HEK293 (cell line): ENCODE measurements at regions not wholly inside any gene's neighbourhood (a gene's known extent, or its start where the extent isn't known, plus 50 kb on each side); places are given as distances from the start of the nearest gene placed in this dataset.

Source experiments
- CTCF ChIA-PET: fragments of 350-600 bp; formaldehyde crosslinking; extraction: SDS; loops from one replicate; lab custom pipeline; 2021; ENCODE audit warnings: antibody characterized with exemption; lab: Yijun Ruan, JAX
- POLR2A ChIA-PET: fragments of 300-600 bp; formaldehyde crosslinking; extraction: SDS; loops from one replicate; lab custom pipeline; 2020; ENCODE audit warnings: antibody characterized with exemption, inconsistent platforms; lab: Yijun Ruan, JAX
- H3K27ac ChIP-seq: fragments of 200-500 bp; sonication (Bioruptor generic); 2 replicates; pipeline ENCODE4 v1.5.1; 2014; ENCODE audit warnings: low read depth, low read length, control low read depth, inconsistent platforms; ENCODE audit errors: extremely low read depth
- H3K36me3 ChIP-seq, 2 experiments: fragments of 200-500 bp in 1 of 2; sonication (Bioruptor generic) in 1 of 2; 1 replicate in 1 of 2; 2 replicates in 1 of 2; pipeline ENCODE4 v1.5.1; 2014 to 2017; ENCODE audit warnings: inconsistent platforms in 2 of 2, low read length in 2 of 2; ENCODE audit not compliant: control insufficient read depth in 2 of 2, insufficient read depth in 1 of 2
- H3K4me1 ChIP-seq: fragments of 200-500 bp; sonication (Bioruptor generic); 2 replicates; pipeline ENCODE4 v1.5.1; 2014; ENCODE audit warnings: mild to moderate bottlenecking, low read length, inconsistent platforms; ENCODE audit not compliant: control insufficient read depth, insufficient read depth
- H3K4me3 ChIP-seq: 2 replicates; pipeline ENCODE4 v1.5.1; 2011; ENCODE audit warnings: low read depth, mild to moderate bottlenecking, control low read depth, low read length, moderate library complexity
- H3K9me3 ChIP-seq: fragments of 200-500 bp; sonication (Bioruptor generic); 2 replicates; pipeline ENCODE4 v1.5.1; 2014; ENCODE audit warnings: low read depth, low read length, inconsistent platforms; ENCODE audit not compliant: control insufficient read depth, insufficient read depth
- ATF2 ChIP-seq: fragments of 450-650 bp; formaldehyde crosslinking; IDR thresholded peaks from 2 replicates; pipeline ENCODE4 v1.5.1; 2016; ENCODE audit warnings: missing biosample characterization, missing genetic modification characterization, low read depth
- ELK4 ChIP-seq: IDR thresholded peaks from 2 replicates; pipeline ENCODE4 v1.6.1; 2011; ENCODE audit warnings: mild to moderate bottlenecking, low read depth, low read length, borderline replicate concordance
- GLI4 ChIP-seq: fragments of 450-650 bp; formaldehyde crosslinking; IDR thresholded peaks from 2 replicates; pipeline ENCODE4 v1.5.1; 2016; ENCODE audit warnings: missing biosample characterization, missing genetic modification characterization
- HOXD13 ChIP-seq: sonication (generic); formaldehyde crosslinking; IDR thresholded peaks from 2 replicates; pipeline ENCODE4 v1.8.0; 2022; ENCODE audit warnings: missing genetic modification reagents, borderline replicate concordance
- KLF10 ChIP-seq: fragments of 450-650 bp; IDR thresholded peaks from 2 replicates; pipeline ENCODE4 v1.5.1; 2018; ENCODE audit warnings: missing biosample characterization, mild to moderate bottlenecking, missing genetic modification characterization
- KLF7 ChIP-seq: fragments of 450-650 bp; formaldehyde crosslinking; IDR thresholded peaks from 2 replicates; pipeline ENCODE4 v1.5.1; 2016; ENCODE audit warnings: missing biosample characterization, missing genetic modification characterization, borderline replicate concordance
- ZBTB21 ChIP-seq: fragments of 450-650 bp; formaldehyde crosslinking; IDR thresholded peaks from 2 replicates; pipeline ENCODE4 v1.5.1; 2017; ENCODE audit warnings: missing biosample characterization, missing genetic modification characterization
- ZBTB26 ChIP-seq: fragments of 450-650 bp; formaldehyde crosslinking; optimal IDR thresholded peaks from 2 replicates; pipeline ENCODE3; 2016; ENCODE audit warnings: missing biosample characterization, mild to moderate bottlenecking, missing genetic modification characterization
- ZNF10 ChIP-seq: fragments of 450-650 bp; formaldehyde crosslinking; IDR thresholded peaks from 2 replicates; pipeline ENCODE4 v1.5.1; 2017; ENCODE audit warnings: missing biosample characterization, missing genetic modification characterization
- ZNF112 ChIP-seq: fragments of 450-650 bp; formaldehyde crosslinking; IDR thresholded peaks from 2 replicates; pipeline ENCODE4 v1.5.0; 2017; ENCODE audit warnings: missing biosample characterization, missing genetic modification characterization
- ZNF248 ChIP-seq: fragments of 450-650 bp; formaldehyde crosslinking; IDR thresholded peaks from 2 replicates; pipeline ENCODE4 v1.5.1; 2017; ENCODE audit warnings: missing biosample characterization, missing genetic modification characterization
- ZNF292 ChIP-seq: fragments of 450-650 bp; formaldehyde crosslinking; IDR thresholded peaks from 2 replicates; pipeline ENCODE4 v1.5.1; 2016; ENCODE audit warnings: low read depth, missing biosample characterization, missing genetic modification characterization, borderline replicate concordance
- ZNF354C ChIP-seq: fragments of 450-650 bp; formaldehyde crosslinking; IDR thresholded peaks from 2 replicates; pipeline ENCODE4 v1.5.1; 2016; ENCODE audit warnings: missing biosample characterization, missing genetic modification characterization, low read depth, borderline replicate concordance
- ZNF394 ChIP-seq: fragments of 450-650 bp; formaldehyde crosslinking; IDR thresholded peaks from 2 replicates; pipeline ENCODE4 v1.5.1; 2016; ENCODE audit warnings: missing biosample characterization, missing genetic modification characterization, mild to moderate bottlenecking, moderate library complexity, borderline replicate concordance
- ZNF48 ChIP-seq: fragments of 450-650 bp; formaldehyde crosslinking; IDR thresholded peaks from 2 replicates; pipeline ENCODE4 v1.5.1; 2016; ENCODE audit warnings: missing biosample characterization, missing genetic modification characterization
- ZNF518A ChIP-seq: fragments of 450-650 bp; formaldehyde crosslinking; conservative IDR thresholded peaks from 2 replicates; pipeline ENCODE4 v1.5.1; 2016; ENCODE audit warnings: low read depth, missing biosample characterization, missing genetic modification characterization
- ZNF610 ChIP-seq: fragments of 450-650 bp; formaldehyde crosslinking; IDR thresholded peaks from 2 replicates; pipeline ENCODE4 v1.5.1; 2016; ENCODE audit warnings: missing biosample characterization, missing genetic modification characterization, borderline replicate concordance
- ZNF704 ChIP-seq: fragments of 450-650 bp; formaldehyde crosslinking; IDR thresholded peaks from 2 replicates; pipeline ENCODE4 v1.5.1; 2016; ENCODE audit warnings: missing biosample characterization, missing genetic modification characterization
- ZNF792 ChIP-seq: fragments of 450-650 bp; formaldehyde crosslinking; IDR thresholded peaks from 2 replicates; pipeline ENCODE4 v1.5.1; 2016; ENCODE audit warnings: missing biosample characterization, missing genetic modification characterization
- ZSCAN18 ChIP-seq: fragments of 450-650 bp; formaldehyde crosslinking; IDR thresholded peaks from 2 replicates; pipeline ENCODE4 v1.5.1; 2016; ENCODE audit warnings: missing biosample characterization, missing genetic modification characterization
- ZSCAN23 ChIP-seq: fragments of 450-650 bp; formaldehyde crosslinking; IDR thresholded peaks from 2 replicates; pipeline ENCODE4 v1.5.1; 2016; ENCODE audit warnings: missing biosample characterization, missing genetic modification characterization

- H3K4me3 ChIP-seq, result no peak overlapping the region
- CTCF ChIA-PET, result no interaction called here
- POLR2A ChIA-PET, result no interaction called here
Observed at GRCh38 chr5:27995867-27996266, 957.5 kb upstream of the CDH9 start.

GRCh38 chr5:27978322-27978721, 939.9 kb upstream of the CDH9 start:
- no peak overlapping the region for H3K4me3 ChIP-seq
- POLR2A ChIA-PET, result no interaction called here
- no peaks in the 10 kb centered on the region for H3K9me3 ChIP-seq
- TF ChIP-seq ZNF792 (tag by site-specific recombination), result no peak
- peak; percentile 77; the same call in 1 of the 2 replicates for TF ChIP-seq ATF2
- no peak overlapping the region for H3K27ac ChIP-seq
- H3K36me3 ChIP-seq, result no peaks in the 10 kb centered on the region
- no peaks in the 10 kb centered on the region for H3K4me1 ChIP-seq
- CTCF ChIA-PET, result no interaction called here

More at GRCh38 chr5:27995867-27996266, 957.5 kb upstream of the CDH9 start:
- TF ChIP-seq ZNF112, result no peak
- no peak for TF ChIP-seq KLF10 (tag by site-specific recombination)
- no peak for TF ChIP-seq ZNF10 (tag by site-specific recombination)
- no peak for TF ChIP-seq ZBTB21 (tag by site-specific recombination)
- TF ChIP-seq ELK4, result no peak
- TF ChIP-seq ZSCAN23 (tag by site-specific recombination), result no peak
- no peak for TF ChIP-seq ZNF248 (tag by site-specific recombination)
- TF ChIP-seq ZBTB26, result no peak
- TF ChIP-seq HOXD13 (CRISPR knock-in tag), result no peak
- no peak for TF ChIP-seq GLI4 (tag by site-specific recombination)
- TF ChIP-seq ZNF704, result no peak
- TF ChIP-seq ZNF354C (tag by site-specific recombination), result no peak
- no peak for TF ChIP-seq ZNF610 (tag by site-specific recombination)
- no peak for TF ChIP-seq ZNF292 (tag by site-specific recombination)
- TF ChIP-seq ZNF394 (tag by site-specific recombination), result no peak
- H3K27ac ChIP-seq, result no peak overlapping the region
- no peaks in the 10 kb centered on the region for H3K4me1 ChIP-seq
- no peaks in the 10 kb centered on the region for H3K9me3 ChIP-seq
- no peaks in the 10 kb centered on the region for H3K36me3 ChIP-seq

GRCh38 chr5:27969157-27969556, 930.8 kb upstream of the CDH9 start:
- Histone ChIP-seq H3K36me3 (no peaks in the 10 kb centered on the region), H3K27ac (no peak overlapping the region), H3K4me3 (no peak overlapping the region), H3K9me3 (no peaks in the 10 kb centered on the region), H3K4me1 (no peaks in the 10 kb centered on the region)
- CTCF ChIA-PET, result interaction anchor here (0.7 kb wide), 1 partner anchor 14 kb away, joined by 3 read pairs; no protein-coding TSS in a partner anchor
- POLR2A ChIA-PET, result no interaction called here
- TF ChIP-seq KLF7 (tag by site-specific recombination) (no peak), ZSCAN18 (tag by site-specific recombination) (no peak), ZNF518A (tag by site-specific recombination) (no peak), ZNF48 (tag by site-specific recombination) (no peak)
